ENCODE measurements at regions not wholly inside any gene's neighbourhood (a gene's known extent, or its start where the extent isn't known, plus 50 kb on each side); places are given as distances from the start of the nearest gene placed in this dataset.
"Not testable (repeated sequence)": the region's sequence is repeated elsewhere in the genome, so short reads cannot be mapped to it uniquely, and the experiment has no call there.

GRCh38 chr3:176839466-176839865 lies 357.8 kb downstream of the TBL1XR1 start:
- WGBS, 2 donors, result 70 to 77% methylated on average over 3 of the region's 3 CpGs
- intact Hi-C loops (cut with DNase I; ENCODE audit: low total_unique reads), result no loop called here
- no peak for TF ChIP-seq CTCF (IDR thresholded peaks at IDR 0.05)
- TF ChIP-seq POLR2A (IDR thresholded peaks at IDR 0.05), result no peak
- DNase-seq (ENCODE audit: low spot score in 2 of 2), result no peak
- H3K4me3 ChIP-seq (ENCODE audit: low read depth, poor library complexity, severe bottlenecking), result no peak overlapping the region

- H3K4me3 ChIP-seq (ENCODE audit: low read depth, poor library complexity, severe bottlenecking); DNase-seq (ENCODE audit: low spot score in 2 of 2); intact Hi-C loops (cut with DNase I; ENCODE audit: low total_unique reads): not testable (repeated sequence)
- WGBS, 2 donors, result 93 to 94% methylated on average over 15 of the region's 15 CpGs
These were observed 370.0 kb downstream of the TBL1XR1 start for GRCh38 chr3:176827244-176827643.

GRCh38 chr3:176824811-176825210 lies 372.5 kb downstream of the TBL1XR1 start:
- TF ChIP-seq POLR2A (IDR thresholded peaks at IDR 0.05), result no peak
- no peak for TF ChIP-seq CTCF (IDR thresholded peaks at IDR 0.05)
- intact Hi-C loops (cut with DNase I; ENCODE audit: low total_unique reads), result no loop called here
- H3K4me3 ChIP-seq (ENCODE audit: low read depth, poor library complexity, severe bottlenecking), result no peak overlapping the region
- WGBS, 2 donors, result 39 to 54% methylated on average over 3 of the region's 3 CpGs
- no peak for DNase-seq (ENCODE audit: low spot score in 2 of 2)

- WGBS, 2 donors, result 67 to 77% methylated on average over 2 of the region's 2 CpGs
- H3K4me3 ChIP-seq (ENCODE audit: low read depth, poor library complexity, severe bottlenecking), result no peak overlapping the region
- no peak for TF ChIP-seq CTCF (IDR thresholded peaks at IDR 0.05)
- TF ChIP-seq POLR2A (IDR thresholded peaks at IDR 0.05), result no peak
- intact Hi-C loops (cut with DNase I; ENCODE audit: low total_unique reads), result no loop called here
- no peak for DNase-seq (ENCODE audit: low spot score in 2 of 2)
These were observed 376.5 kb downstream of the TBL1XR1 start for GRCh38 chr3:176820764-176821163.

- DNase-seq (ENCODE audit: low spot score in 2 of 2), result no peak
- intact Hi-C loops (cut with DNase I; ENCODE audit: low total_unique reads), result no loop called here
- no peak for TF ChIP-seq CTCF (IDR thresholded peaks at IDR 0.05)
- TF ChIP-seq POLR2A (IDR thresholded peaks at IDR 0.05), result no peak
- 86 to 89% methylated on average over 18 of the region's 18 CpGs for WGBS, 2 donors
- H3K4me3 ChIP-seq (ENCODE audit: low read depth, poor library complexity, severe bottlenecking), result no peak overlapping the region
These were observed 380.3 kb downstream of the TBL1XR1 start for GRCh38 chr3:176816937-176817336.

- H3K4me3 ChIP-seq (ENCODE audit: low read depth, poor library complexity, severe bottlenecking), result no peak overlapping the region
- intact Hi-C loops (cut with DNase I; ENCODE audit: low total_unique reads), result no loop called here
- TF ChIP-seq CTCF (IDR thresholded peaks at IDR 0.05) (no peak), POLR2A (IDR thresholded peaks at IDR 0.05) (no peak)
- no peak for DNase-seq (ENCODE audit: low spot score in 2 of 2)
- 25 to 26% methylated on average over 12 of the region's 12 CpGs for WGBS, 2 donors
These were observed 383.0 kb downstream of the TBL1XR1 start for GRCh38 chr3:176814285-176814684.

Data from lower leg skin (tissue), 4 donors.